ENCODE measurements at regions not wholly inside any gene's neighbourhood (a gene's known extent, or its start where the extent isn't known, plus 50 kb on each side); places are given as distances from the start of the nearest gene placed in this dataset.

- TF ChIP-seq CTCF (IDR thresholded peaks at IDR 0.05) (no peak), POLR2AphosphoS5 (IDR thresholded peaks at IDR 0.05) (no peak), POLR2A (IDR thresholded peaks at IDR 0.05) (no peak), EP300 (IDR thresholded peaks at IDR 0.05) (no peak)
- no peak overlapping the region for H3K4me3 ChIP-seq
- H3K36me3 ChIP-seq: no peaks in the 10 kb centered on the region
- H3K27ac ChIP-seq: no peak overlapping the region
- no CpG with 5 or more reads among the region's 1 CpG for WGBS, 2 donors (ENCODE audit: low coverage in 1 of 2)
- H3K4me1 ChIP-seq: no peaks in the 10 kb centered on the region
- peaks cover 0 to 16% (median 0%) of the 10 kb centered on the region in 3 donors for H3K9me3 ChIP-seq
- ATAC-seq: no peak
- no peaks in the 10 kb centered on the region for H3K27me3 ChIP-seq
Observed at GRCh38 chr20:16143596-16143995, 429.7 kb downstream of the KIF16B start.

- Histone ChIP-seq H3K9me3 (peaks cover 0 to 18% (median 0%) of the 10 kb centered on the region in 3 donors), H3K4me1 (no peaks in the 10 kb centered on the region), H3K27me3 (no peaks in the 10 kb centered on the region), H3K27ac (no peak overlapping the region), H3K4me3 (no peak overlapping the region), H3K36me3 (no peaks in the 10 kb centered on the region)
- WGBS, 2 donors (ENCODE audit: low coverage in 1 of 2): 75 to 87% methylated on average over 2 to 5 of the region's 5 CpGs
- ATAC-seq: no peak
- TF ChIP-seq POLR2AphosphoS5 (IDR thresholded peaks at IDR 0.05) (no peak), POLR2A (IDR thresholded peaks at IDR 0.05) (no peak), CTCF (IDR thresholded peaks at IDR 0.05) (no peak)
Observed at GRCh38 chr20:16135630-16136029, 437.6 kb downstream of the KIF16B start.

GRCh38 chr20:16132036-16132798, 441.0 kb downstream of the KIF16B start:
- Histone ChIP-seq H3K4me1 (no peaks in the 10 kb centered on the region), H3K27me3 (no peaks in the 10 kb centered on the region), H3K4me3 (no peak overlapping the region), H3K36me3 (no peaks in the 10 kb centered on the region), H3K27ac (no peak overlapping the region), H3K9me3 (peaks cover 0 to 10% (median 0%) of the 10 kb centered on the region in 3 donors)
- TF ChIP-seq CTCF (IDR thresholded peaks at IDR 0.05): no peak
- TF ChIP-seq EP300 (IDR thresholded peaks at IDR 0.05): no peak
- no peak for TF ChIP-seq POLR2A (IDR thresholded peaks at IDR 0.05)
- no peak for TF ChIP-seq POLR2AphosphoS5 (IDR thresholded peaks at IDR 0.05)
- 60 to 73% methylated on average over 2 to 3 of the region's 3 CpGs for WGBS, 2 donors (ENCODE audit: low coverage in 1 of 2)
- no peak for ATAC-seq

GRCh38 chr20:16129411-16129810, 443.8 kb downstream of the KIF16B start:
- no peaks in the 10 kb centered on the region for H3K9me3 ChIP-seq
- no peak overlapping the region for H3K27ac ChIP-seq
- no peaks in the 10 kb centered on the region for H3K27me3 ChIP-seq
- H3K4me1 ChIP-seq: no peaks in the 10 kb centered on the region
- TF ChIP-seq POLR2AphosphoS5 (IDR thresholded peaks at IDR 0.05) (no peak), EP300 (IDR thresholded peaks at IDR 0.05) (no peak)
- no peaks in the 10 kb centered on the region for H3K36me3 ChIP-seq
- ATAC-seq: no peak
- H3K4me3 ChIP-seq: no peak overlapping the region
- whole genome bisulfite sequencing, 2 donors (ENCODE audit: low coverage in 1 of 2): 75 to 92% methylated on average over 2 of the region's 7 CpGs

- no peaks in the 10 kb centered on the region for H3K4me1 ChIP-seq
- no peak overlapping the region for H3K4me3 ChIP-seq
- no peak for ATAC-seq
- 100% methylated on average over 1 to 2 of the region's 2 CpGs for WGBS, 2 donors (ENCODE audit: low coverage in 1 of 2)
- H3K27ac ChIP-seq: no peak overlapping the region
- no peaks in the 10 kb centered on the region for H3K9me3 ChIP-seq
- no peaks in the 10 kb centered on the region for H3K27me3 ChIP-seq
- H3K36me3 ChIP-seq: no peaks in the 10 kb centered on the region
- no peak for TF ChIP-seq POLR2AphosphoS5 (IDR thresholded peaks at IDR 0.05)
- TF ChIP-seq CTCF (IDR thresholded peaks at IDR 0.05): no peak
- TF ChIP-seq POLR2A (IDR thresholded peaks at IDR 0.05): no peak
- TF ChIP-seq EP300 (IDR thresholded peaks at IDR 0.05): no peak
Observed at GRCh38 chr20:16128538-16129106, 444.6 kb downstream of the KIF16B start.

Data from gastroesophageal sphincter (tissue), 4 donors.